ENCODE measurements at regions not wholly inside any gene's neighbourhood (a gene's known extent, or its start where the extent isn't known, plus 50 kb on each side); places are given as distances from the start of the nearest gene placed in this dataset.

DNA sequence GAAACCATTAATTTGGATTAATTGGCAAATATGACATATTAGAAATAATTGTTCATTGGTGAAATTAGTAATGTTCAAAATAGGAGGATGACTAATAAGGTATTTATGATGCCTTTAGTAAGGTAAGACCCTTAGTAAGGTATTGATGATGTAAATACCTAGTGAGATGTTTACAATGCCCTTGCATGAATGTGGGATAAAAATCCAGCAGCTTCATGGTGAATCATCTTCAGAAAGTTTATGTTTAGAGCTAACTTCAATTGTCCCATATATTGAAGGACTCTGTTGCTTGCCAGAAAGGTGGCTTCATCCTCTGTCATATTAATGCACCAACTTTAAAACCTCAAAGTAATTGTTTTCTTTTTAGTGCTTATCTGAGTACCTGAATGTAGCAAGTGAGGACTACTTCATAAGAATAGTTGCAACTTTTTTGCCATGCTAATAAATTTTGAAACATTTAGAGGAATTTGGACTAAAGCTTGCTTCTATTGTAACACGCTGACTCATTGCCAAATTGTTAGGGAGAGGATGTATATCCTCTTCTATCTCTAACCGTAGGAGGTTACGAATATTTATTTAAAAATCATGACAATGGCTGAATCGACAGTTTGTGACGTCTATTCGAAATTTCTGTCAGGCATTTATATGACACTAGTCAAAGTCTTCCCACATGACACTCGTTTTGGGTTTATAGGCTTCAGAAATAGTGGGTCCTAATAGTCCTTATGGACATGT lies 174.1 kb upstream of the HS3ST1 start:
- Histone ChIP-seq H3K4me3 (no peak overlapping the region), H3K36me3 (no peaks in the 10 kb centered on the region), H3K9me3 (no peaks in the 10 kb centered on the region), H3K27me3 (no peaks in the 10 kb centered on the region), H3K27ac (no peak overlapping the region), H3K4me1 (peaks cover 8% of the 10 kb centered on the region)
- 85% methylated on average over 7 of the region's 7 CpGs for WGBS
- DNase-seq (ENCODE audit: low spot score in 2 of 2) = no peak
- TF ChIP-seq POLR2A (IDR thresholded peaks at IDR 0.05) (no peak), POLR2AphosphoS5 (IDR thresholded peaks at IDR 0.05) (no peak), EP300 (IDR thresholded peaks at IDR 0.05) (no peak)
- TF ChIP-seq, protein P1, sequence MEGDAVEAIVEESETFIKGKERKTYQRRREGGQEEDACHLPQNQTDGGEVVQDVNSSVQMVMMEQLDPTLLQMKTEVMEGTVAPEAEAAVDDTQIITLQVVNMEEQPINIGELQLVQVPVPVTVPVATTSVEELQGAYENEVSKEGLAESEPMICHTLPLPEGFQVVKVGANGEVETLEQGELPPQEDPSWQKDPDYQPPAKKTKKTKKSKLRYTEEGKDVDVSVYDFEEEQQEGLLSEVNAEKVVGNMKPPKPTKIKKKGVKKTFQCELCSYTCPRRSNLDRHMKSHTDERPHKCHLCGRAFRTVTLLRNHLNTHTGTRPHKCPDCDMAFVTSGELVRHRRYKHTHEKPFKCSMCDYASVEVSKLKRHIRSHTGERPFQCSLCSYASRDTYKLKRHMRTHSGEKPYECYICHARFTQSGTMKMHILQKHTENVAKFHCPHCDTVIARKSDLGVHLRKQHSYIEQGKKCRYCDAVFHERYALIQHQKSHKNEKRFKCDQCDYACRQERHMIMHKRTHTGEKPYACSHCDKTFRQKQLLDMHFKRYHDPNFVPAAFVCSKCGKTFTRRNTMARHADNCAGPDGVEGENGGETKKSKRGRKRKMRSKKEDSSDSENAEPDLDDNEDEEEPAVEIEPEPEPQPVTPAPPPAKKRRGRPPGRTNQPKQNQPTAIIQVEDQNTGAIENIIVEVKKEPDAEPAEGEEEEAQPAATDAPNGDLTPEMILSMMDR (IDR thresholded peaks at IDR 0.05) = no peak

DNA sequence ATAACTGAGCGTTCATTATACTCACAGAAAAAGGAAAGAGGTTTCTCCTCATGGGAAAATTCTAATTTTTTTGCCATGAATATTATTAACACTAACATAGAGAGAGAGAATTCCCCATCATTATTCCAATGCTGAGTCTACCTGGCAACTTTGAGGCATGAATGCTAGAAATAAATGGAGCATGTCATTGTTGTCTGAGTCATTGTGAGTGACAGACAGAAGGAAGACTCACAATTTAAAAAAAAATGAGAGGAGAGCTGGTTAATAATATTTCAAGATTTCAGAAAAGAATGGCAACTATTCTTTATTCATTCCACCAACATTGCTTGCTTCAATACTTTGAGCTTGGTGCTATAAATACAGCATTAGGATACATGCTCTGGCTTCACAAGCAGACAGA lies 170.4 kb upstream of the HS3ST1 start:
- Histone ChIP-seq H3K27ac (no peak overlapping the region), H3K4me1 (no peaks in the 10 kb centered on the region), H3K9me3 (no peaks in the 10 kb centered on the region), H3K36me3 (no peaks in the 10 kb centered on the region), H3K4me3 (no peak overlapping the region), H3K27me3 (no peaks in the 10 kb centered on the region)
- DNase-seq (ENCODE audit: low spot score in 2 of 2) = no peak
- TF ChIP-seq, protein P1 (IDR thresholded peaks at IDR 0.05) = no peak
- no peak for TF ChIP-seq POLR2A (IDR thresholded peaks at IDR 0.05)
- no peak for TF ChIP-seq EP300 (IDR thresholded peaks at IDR 0.05)
- TF ChIP-seq POLR2AphosphoS5 (IDR thresholded peaks at IDR 0.05) = no peak
- 85% methylated on average over 1 of the region's 1 CpG for WGBS

DNA sequence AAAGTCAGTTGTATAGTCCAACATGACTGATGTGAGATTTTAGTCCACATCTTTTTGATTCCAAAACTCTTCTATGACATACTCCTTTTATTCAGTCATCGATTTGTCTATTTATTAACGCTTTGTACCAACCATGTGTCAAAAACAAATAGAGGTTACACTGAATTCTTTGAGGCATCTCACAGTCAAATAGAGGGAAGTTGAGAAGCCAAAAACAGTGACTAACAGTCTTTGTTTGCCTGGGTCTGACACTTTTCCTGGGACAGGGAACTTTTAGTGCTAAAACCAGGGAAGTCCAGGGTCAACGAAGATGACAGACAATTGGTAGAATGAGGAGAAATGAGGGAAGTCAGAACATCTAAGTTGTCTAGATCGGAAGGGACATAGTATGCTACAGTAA lies 169.9 kb upstream of the HS3ST1 start:
- no peak for DNase-seq (ENCODE audit: low spot score in 2 of 2)
- H3K27me3 ChIP-seq = no peaks in the 10 kb centered on the region
- H3K4me3 ChIP-seq = no peak overlapping the region
- TF ChIP-seq POLR2A (IDR thresholded peaks at IDR 0.05) = no peak
- TF ChIP-seq, protein P1 (IDR thresholded peaks at IDR 0.05) = no peak
- TF ChIP-seq POLR2AphosphoS5 (IDR thresholded peaks at IDR 0.05) = no peak
- TF ChIP-seq EP300 (IDR thresholded peaks at IDR 0.05) = no peak
- no peaks in the 10 kb centered on the region for H3K4me1 ChIP-seq
- H3K27ac ChIP-seq = no peak overlapping the region
- WGBS = 92% methylated on average over 4 of the region's 4 CpGs
- H3K9me3 ChIP-seq = no peaks in the 10 kb centered on the region
- H3K36me3 ChIP-seq = no peaks in the 10 kb centered on the region

DNA sequence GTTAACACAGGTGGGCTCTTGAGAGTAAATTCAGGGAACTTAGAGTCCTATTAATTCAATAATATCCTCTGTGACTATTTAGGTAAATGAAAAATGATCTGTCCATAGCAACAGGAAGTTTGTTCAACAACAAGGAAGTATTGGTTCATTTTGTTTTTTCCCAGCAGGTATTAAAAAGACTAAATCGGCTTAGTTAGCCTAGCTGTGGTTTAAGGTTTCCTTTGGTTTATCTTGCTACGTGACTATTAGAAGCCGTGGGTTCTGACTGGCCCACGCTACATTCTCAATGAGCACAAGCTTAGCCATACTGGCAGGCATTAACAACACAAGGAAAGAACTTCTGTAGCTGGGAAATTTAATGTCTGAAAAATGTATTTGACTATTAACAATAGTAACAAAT lies 168.8 kb upstream of the HS3ST1 start:
- Histone ChIP-seq H3K4me3 (no peak overlapping the region), H3K36me3 (no peaks in the 10 kb centered on the region), H3K27ac (no peak overlapping the region), H3K9me3 (no peaks in the 10 kb centered on the region), H3K4me1 (no peaks in the 10 kb centered on the region), H3K27me3 (no peaks in the 10 kb centered on the region)
- TF ChIP-seq POLR2AphosphoS5 (IDR thresholded peaks at IDR 0.05) (no peak), EP300 (IDR thresholded peaks at IDR 0.05) (no peak), POLR2A (IDR thresholded peaks at IDR 0.05) (no peak)
- TF ChIP-seq, protein P1 (IDR thresholded peaks at IDR 0.05) = no peak
- WGBS = 61% methylated on average over 4 of the region's 4 CpGs
- DNase-seq (ENCODE audit: low spot score in 2 of 2) = no peak

DNA sequence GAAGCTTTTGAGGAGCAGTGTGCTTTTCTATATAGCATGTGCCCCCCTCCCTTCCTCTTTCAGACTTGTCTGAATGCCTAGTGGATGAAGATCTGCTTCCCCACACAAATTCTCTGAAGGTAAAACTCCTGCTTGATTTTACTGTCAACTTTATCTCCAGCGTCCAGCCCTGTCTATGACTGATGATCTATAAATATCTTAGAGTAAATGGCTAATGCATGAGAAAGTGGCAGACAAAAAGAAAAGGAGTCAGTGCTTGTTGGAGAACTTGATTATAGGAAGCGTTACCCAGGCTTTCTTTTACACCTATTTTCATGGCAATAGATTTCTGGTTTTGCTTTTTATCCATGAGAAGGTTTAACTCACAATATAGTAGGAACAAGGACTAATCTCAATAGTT lies 168.3 kb upstream of the HS3ST1 start:
- H3K36me3 ChIP-seq = no peaks in the 10 kb centered on the region
- H3K27ac ChIP-seq = no peak overlapping the region
- H3K4me1 ChIP-seq = no peaks in the 10 kb centered on the region
- no peak for TF ChIP-seq EP300 (IDR thresholded peaks at IDR 0.05)
- no peak for TF ChIP-seq POLR2A (IDR thresholded peaks at IDR 0.05)
- TF ChIP-seq POLR2AphosphoS5 (IDR thresholded peaks at IDR 0.05) = no peak
- TF ChIP-seq, protein P1 (IDR thresholded peaks at IDR 0.05) = no peak
- no peak for DNase-seq (ENCODE audit: low spot score in 2 of 2)
- H3K9me3 ChIP-seq = no peaks in the 10 kb centered on the region
- H3K27me3 ChIP-seq = no peaks in the 10 kb centered on the region
- no peak overlapping the region for H3K4me3 ChIP-seq
- 74% methylated on average over 2 of the region's 2 CpGs for WGBS
